HL-60 (cell line): ENCODE measurements at regions not wholly inside any gene's neighbourhood (a gene's known extent, or its start where the extent isn't known, plus 50 kb on each side); places are given as distances from the start of the nearest gene placed in this dataset.

Experiments used
- DNase-seq, 2 experiments: peaks; one replicate each; pipeline ENCODE4 v3.0.0-alpha.2; 2010 to 2020; ENCODE audit warnings: low read depth in 1 of 2, low spot score in 1 of 2
- H3K27ac ChIP-seq: fragments of 250-450 bp; sonication (Bioruptor Pico); replicated peaks from 2 replicates; pipeline ENCODE4 v1.5.1; 2020; ENCODE audit warnings: mild to moderate bottlenecking, moderate library complexity
- H3K27me3 ChIP-seq: fragments of 250-450 bp; sonication (Bioruptor Pico); 2 replicates; pipeline ENCODE4 v1.5.1; 2021; ENCODE audit warnings: mild to moderate bottlenecking, moderate library complexity; ENCODE audit not compliant: insufficient read depth, poor library complexity, severe bottlenecking
- H3K4me3 ChIP-seq: replicated peaks from 2 replicates; pipeline ENCODE4 v1.5.1; 2011; ENCODE audit warnings: mild to moderate bottlenecking, control low read depth, low read length; ENCODE audit not compliant: insufficient read depth
- CTCF ChIP-seq: IDR thresholded peaks from one replicate; pipeline ENCODE4 v1.5.1; 2011; ENCODE audit warnings: low read length, control low read depth, inconsistent platforms; ENCODE audit not compliant: insufficient read depth
- GABPA ChIP-seq: IDR thresholded peaks from 2 replicates; pipeline ENCODE4 v1.6.1; 2012; ENCODE audit warnings: low read depth
- POLR2AphosphoS5 ChIP-seq: IDR thresholded peaks from 2 replicates; pipeline ENCODE4 v1.6.1; 2012; ENCODE audit warnings: low read depth
- REST ChIP-seq: IDR thresholded peaks from 2 replicates; pipeline ENCODE4 v1.6.1; 2012; ENCODE audit warnings: low read depth; ENCODE audit not compliant: insufficient replicate concordance
- SPI1 ChIP-seq: IDR thresholded peaks from 2 replicates; pipeline ENCODE4 v1.6.1; 2012; ENCODE audit warnings: low read depth, mild to moderate bottlenecking, borderline replicate concordance

DNA sequence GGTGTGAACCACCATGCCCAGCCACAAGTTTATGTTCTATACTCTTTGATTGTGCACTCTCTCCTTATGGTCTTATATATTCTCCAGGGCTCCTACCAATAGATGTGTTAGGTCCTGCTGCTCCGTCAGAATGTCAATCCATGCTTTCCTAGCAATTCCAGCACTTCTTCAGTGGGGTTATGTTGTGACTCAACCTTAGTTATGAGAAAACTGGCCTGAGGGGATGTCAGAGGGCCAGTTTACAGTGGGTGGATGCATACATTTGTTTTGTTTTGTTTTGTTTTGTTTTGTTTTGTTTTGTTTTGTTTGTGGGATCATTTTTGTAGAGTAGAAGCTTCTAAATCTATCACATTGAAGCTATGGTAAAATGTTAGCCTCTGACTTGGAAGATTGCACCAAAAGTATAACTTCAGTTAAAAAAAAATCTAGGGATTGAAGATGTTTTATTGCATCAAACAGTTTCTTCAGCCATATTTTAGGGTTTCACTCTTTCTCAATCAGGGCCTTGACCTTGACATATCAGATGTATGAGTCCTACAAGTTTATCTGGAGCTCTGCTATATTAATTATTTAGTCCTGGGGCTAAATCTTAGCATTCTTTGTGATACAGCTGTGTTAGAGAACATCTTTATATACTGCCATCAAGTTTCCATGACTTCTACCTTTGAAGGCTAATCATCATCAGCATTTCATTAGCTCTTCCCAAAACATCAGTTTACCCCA lies 191.6 kb upstream of the CNTN5 start:
- no peak for DNase-seq
- no peaks in the 10 kb centered on the region for H3K27me3 ChIP-seq
- TF ChIP-seq CTCF (no peak), REST (no peak), SPI1 (no peak), GABPA (no peak), POLR2AphosphoS5 (no peak)
- H3K4me3 ChIP-seq, result no peak overlapping the region
- no peak overlapping the region for H3K27ac ChIP-seq

- Histone ChIP-seq H3K27me3 (no peaks in the 10 kb centered on the region), H3K4me3 (no peak overlapping the region), H3K27ac (no peak overlapping the region)
- TF ChIP-seq SPI1 (no peak), GABPA (no peak), POLR2AphosphoS5 (no peak), CTCF (no peak), REST (no peak)
- DNase-seq, result no peak
These were observed 190.8 kb upstream of the CNTN5 start for GRCh38 chr11:98829971-98830370.

DNA sequence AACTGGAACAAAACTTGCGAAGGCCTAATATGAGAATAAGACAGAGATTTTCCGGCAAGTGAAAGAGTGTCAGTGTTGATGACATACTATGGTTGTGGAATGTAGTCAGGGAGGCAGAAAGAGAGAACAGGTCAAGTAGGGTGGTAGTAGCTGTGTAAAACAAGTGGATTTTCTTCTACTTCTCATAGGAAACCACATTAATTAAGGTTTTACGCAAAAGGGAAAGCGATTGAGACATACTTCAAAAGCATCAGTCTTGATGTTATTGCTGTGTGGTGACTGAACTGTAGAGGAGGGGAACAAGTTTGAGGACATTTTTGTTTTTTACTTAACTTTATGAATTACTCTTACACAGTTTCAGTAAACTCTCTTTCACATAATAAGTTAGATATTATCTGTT lies 186.0 kb upstream of the CNTN5 start:
- Histone ChIP-seq H3K27me3 (no peaks in the 10 kb centered on the region), H3K27ac (no peak overlapping the region), H3K4me3 (no peak overlapping the region)
- DNase-seq, result no peak
- TF ChIP-seq POLR2AphosphoS5 (no peak), CTCF (no peak), SPI1 (no peak), REST (no peak), GABPA (no peak)
